ENCODE measurements at regions not wholly inside any gene's neighbourhood (a gene's known extent, or its start where the extent isn't known, plus 50 kb on each side); places are given as distances from the start of the nearest gene placed in this dataset.
"Not testable (repeated sequence)": the region's sequence is repeated elsewhere in the genome, so short reads cannot be mapped to it uniquely, and the experiment has no call there.

GRCh38 chr2:18047896-18048657 lies 169.6 kb downstream of the KCNS3 start:
- Histone ChIP-seq H3K4me1 (no peaks in the 10 kb centered on the region), H3K27me3 (no peaks in the 10 kb centered on the region), H3K27ac (no peak overlapping the region), H3K4me3 (no peak overlapping the region), H3K9me3 (no peaks in the 10 kb centered on the region), H3K36me3 (no peaks in the 10 kb centered on the region)
- no peak for DNase-seq
- no peak for TF ChIP-seq POLR2A (IDR thresholded peaks at IDR 0.05)
- TF ChIP-seq CTCF (IDR thresholded peaks at IDR 0.05), result no peak

DNA sequence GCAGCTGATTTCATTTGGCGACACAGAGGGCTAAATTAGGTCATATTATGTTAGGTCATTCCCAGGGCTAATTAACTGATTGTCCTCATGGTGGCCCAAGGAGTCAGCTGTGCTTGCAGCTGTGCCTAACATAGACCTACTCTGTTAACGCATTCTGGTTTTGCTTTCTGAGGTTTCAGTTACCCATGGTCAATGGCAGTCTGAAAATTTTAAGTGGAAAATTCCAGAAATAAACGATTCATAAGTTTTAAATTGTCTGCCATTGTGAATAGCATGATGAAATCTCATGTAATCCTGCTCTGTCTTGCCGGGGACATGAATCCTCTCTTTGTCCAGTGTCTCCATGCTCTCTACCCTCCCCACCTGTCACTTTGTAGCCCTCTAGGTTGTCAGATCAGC lies 168.7 kb downstream of the KCNS3 start:
- Histone ChIP-seq H3K4me1 (no peaks in the 10 kb centered on the region), H3K27me3 (no peaks in the 10 kb centered on the region), H3K9me3 (no peaks in the 10 kb centered on the region), H3K36me3 (no peaks in the 10 kb centered on the region), H3K27ac (no peak overlapping the region), H3K4me3 (no peak overlapping the region)
- TF ChIP-seq POLR2A (IDR thresholded peaks at IDR 0.05), result no peak
- no peak for TF ChIP-seq CTCF (IDR thresholded peaks at IDR 0.05)
- no peak for DNase-seq

DNA sequence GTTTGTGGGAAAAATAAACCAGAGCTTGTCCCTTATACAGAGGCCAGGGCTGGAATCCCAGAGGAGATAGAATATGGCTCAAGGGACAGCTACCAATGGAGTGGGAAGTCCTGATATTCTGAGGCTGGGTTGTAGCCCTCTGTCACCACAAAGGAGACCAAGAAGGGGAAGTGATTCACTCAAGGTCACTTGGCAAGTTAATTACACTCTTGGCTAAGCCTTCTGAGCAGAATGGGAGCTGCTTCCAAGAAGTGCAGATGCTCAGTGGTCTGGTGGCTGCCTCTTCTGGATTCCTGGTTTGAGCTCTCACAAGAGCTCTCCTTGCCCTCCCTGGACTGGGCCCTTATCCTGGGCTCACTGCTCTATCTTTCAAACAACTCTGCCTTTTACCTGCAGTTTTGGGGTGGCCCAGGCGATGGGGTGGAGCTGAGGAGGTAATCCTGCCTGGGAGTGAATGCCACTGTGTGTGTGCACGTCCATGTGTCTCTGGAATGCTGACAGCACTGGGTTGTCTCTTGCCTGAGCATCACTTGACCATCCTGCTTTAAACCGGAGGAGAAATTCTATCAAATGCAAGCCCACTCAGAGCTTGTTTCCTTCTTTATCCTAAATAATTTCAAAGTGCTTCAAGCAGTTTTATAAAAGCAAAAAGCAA lies 168.2 kb downstream of the KCNS3 start:
- Histone ChIP-seq H3K4me3 (no peak overlapping the region), H3K9me3 (no peaks in the 10 kb centered on the region), H3K27ac (no peak overlapping the region), H3K27me3 (no peaks in the 10 kb centered on the region), H3K36me3 (no peaks in the 10 kb centered on the region), H3K4me1 (no peaks in the 10 kb centered on the region)
- no peak for DNase-seq
- TF ChIP-seq CTCF (IDR thresholded peaks at IDR 0.05) (no peak), POLR2A (IDR thresholded peaks at IDR 0.05) (no peak)

DNA sequence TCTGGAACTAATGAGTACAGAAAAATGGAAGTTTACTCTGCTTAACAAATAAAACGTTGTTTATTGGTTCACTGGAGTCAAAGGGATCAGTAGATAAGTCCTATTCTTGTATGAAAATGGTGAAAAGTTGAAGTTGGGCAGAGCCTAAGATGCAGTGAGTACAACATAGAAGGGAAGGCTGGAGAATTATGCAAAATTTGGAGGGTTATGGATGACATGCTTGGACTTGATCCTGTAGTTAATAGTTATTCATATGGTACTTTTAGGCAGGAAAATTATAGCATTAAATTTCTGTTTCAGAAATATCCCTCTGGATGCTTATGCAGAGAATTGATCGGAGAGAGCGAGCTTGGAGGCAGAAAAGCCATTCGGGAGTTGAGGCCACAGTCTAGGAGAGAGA lies 167.6 kb downstream of the KCNS3 start:
- TF ChIP-seq CTCF (IDR thresholded peaks at IDR 0.05) (no peak), POLR2A (IDR thresholded peaks at IDR 0.05) (no peak)
- no peak for DNase-seq
- no peak overlapping the region for H3K27ac ChIP-seq
- no peak overlapping the region for H3K4me3 ChIP-seq
- no peaks in the 10 kb centered on the region for H3K27me3 ChIP-seq
- H3K36me3 ChIP-seq, result no peaks in the 10 kb centered on the region
- no peaks in the 10 kb centered on the region for H3K4me1 ChIP-seq
- H3K9me3 ChIP-seq, result no peaks in the 10 kb centered on the region

DNA sequence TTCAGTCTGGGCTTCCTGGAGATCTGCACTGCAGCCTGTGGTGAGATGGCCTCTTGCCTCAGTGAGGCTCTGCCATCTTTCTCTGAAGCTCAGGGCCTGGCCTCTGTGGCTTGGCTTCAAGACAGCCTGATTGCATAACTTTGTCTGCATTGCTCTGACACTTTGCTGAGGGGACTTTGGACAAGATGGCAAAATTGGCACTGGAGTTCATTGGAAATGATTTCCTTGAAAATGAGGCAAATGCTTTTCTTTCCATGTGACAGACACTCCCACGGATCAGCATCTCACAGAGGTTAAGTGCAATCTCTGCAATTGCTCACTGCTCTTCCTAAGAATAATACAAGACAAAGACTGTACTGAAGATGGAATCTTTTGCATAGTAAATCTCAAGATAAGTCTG lies 166.8 kb downstream of the KCNS3 start:
- TF ChIP-seq POLR2A (IDR thresholded peaks at IDR 0.05), result no peak
- TF ChIP-seq CTCF (IDR thresholded peaks at IDR 0.05), result no peak
- H3K4me3 ChIP-seq, result no peak overlapping the region
- H3K27me3 ChIP-seq, result no peaks in the 10 kb centered on the region
- no peak for DNase-seq
- H3K36me3 ChIP-seq, result no peaks in the 10 kb centered on the region
- no peak overlapping the region for H3K27ac ChIP-seq
- no peaks in the 10 kb centered on the region for H3K9me3 ChIP-seq
- no peaks in the 10 kb centered on the region for H3K4me1 ChIP-seq

GRCh38 chr2:18017381-18017780 lies 138.9 kb downstream of the KCNS3 start:
- DNase-seq, H3K4me1 ChIP-seq, H3K4me3 ChIP-seq, H3K27ac ChIP-seq, H3K27me3 ChIP-seq, H3K36me3 ChIP-seq, H3K9me3 ChIP-seq: not testable (repeated sequence)
